BE2C (cell line): ENCODE measurements at regions not wholly inside any gene's neighbourhood (a gene's known extent, or its start where the extent isn't known, plus 50 kb on each side); places are given as distances from the start of the nearest gene placed in this dataset.

Experiments used
- DNase-seq: peaks from one replicate; pipeline ENCODE4 v3.0.0-alpha.2; 2020
- H3K27me3 ChIP-seq: fragments of 250-450 bp; sonication (Bioruptor Pico); 2 replicates; pipeline ENCODE4 v1.5.1; 2020; ENCODE audit warnings: mild to moderate bottlenecking
- H3K36me3 ChIP-seq: fragments of 250-450 bp; sonication (Bioruptor Pico); 2 replicates; pipeline ENCODE4 v1.5.1; 2020; ENCODE audit warnings: mild to moderate bottlenecking
- H3K4me1 ChIP-seq: fragments of 250-450 bp; sonication (Bioruptor Pico); 2 replicates; pipeline ENCODE4 v1.5.1; 2020
- H3K4me3 ChIP-seq: 2 replicates; pipeline ENCODE4 v1.5.1; 2011; ENCODE audit warnings: low read depth, low read length
- H3K9me3 ChIP-seq: fragments of 250-450 bp; sonication (Bioruptor Pico); 2 replicates; pipeline ENCODE4 v1.5.1; 2020
- CTCF ChIP-seq: IDR thresholded peaks from 2 replicates; pipeline ENCODE4 v1.5.1; 2012; ENCODE audit warnings: mild to moderate bottlenecking, low read depth, low read length

- DNase-seq = no peak
- Histone ChIP-seq H3K36me3 (no peaks in the 10 kb centered on the region), H3K4me1 (peaks cover 23% of the 10 kb centered on the region), H3K27me3 (no peaks in the 10 kb centered on the region), H3K4me3 (no peak overlapping the region), H3K9me3 (no peaks in the 10 kb centered on the region)
- no peak for TF ChIP-seq CTCF
Measured at GRCh38 chr12:83320350-83320749, 633.6 kb downstream of the TMTC2 start.

DNA sequence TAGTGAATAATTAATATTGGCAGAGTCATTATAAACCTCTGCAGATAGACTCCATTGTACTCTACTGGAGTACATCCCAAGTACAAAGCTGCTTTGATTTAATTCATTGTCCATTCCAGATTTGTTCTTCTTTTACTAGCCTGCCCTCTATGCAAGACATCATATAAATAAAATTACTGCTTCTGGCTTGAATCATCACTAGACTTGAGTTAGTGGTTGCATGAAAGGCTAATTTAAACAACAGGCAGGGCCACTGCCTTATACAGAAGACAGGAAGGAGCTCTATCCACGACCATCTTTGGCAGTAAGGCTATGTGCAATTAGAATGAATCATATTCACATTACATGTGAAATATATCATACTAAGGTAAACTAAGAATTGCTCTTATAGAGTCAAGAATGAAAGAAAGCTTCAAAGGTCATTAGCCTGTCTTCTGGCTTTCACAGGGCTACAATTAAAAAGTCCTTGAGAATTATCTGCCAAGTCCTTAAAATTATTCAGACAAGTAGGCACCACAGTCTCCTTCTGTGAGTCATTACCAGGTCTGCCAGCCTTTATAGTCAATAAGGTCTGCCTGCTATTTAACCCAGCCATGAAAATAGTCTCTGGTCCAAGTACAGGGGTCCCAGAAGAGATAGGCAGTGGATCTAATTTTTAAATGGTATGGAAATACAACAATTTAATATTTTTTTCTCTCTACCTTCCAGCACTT is 631.8 kb downstream of the TMTC2 start:
- no peaks in the 10 kb centered on the region for H3K36me3 ChIP-seq
- H3K9me3 ChIP-seq = no peaks in the 10 kb centered on the region
- peaks cover 20% of the 10 kb centered on the region for H3K4me1 ChIP-seq
- no peak overlapping the region for H3K4me3 ChIP-seq
- no peaks in the 10 kb centered on the region for H3K27me3 ChIP-seq
- TF ChIP-seq CTCF = no peak
- peak; percentile 25 for DNase-seq

DNA sequence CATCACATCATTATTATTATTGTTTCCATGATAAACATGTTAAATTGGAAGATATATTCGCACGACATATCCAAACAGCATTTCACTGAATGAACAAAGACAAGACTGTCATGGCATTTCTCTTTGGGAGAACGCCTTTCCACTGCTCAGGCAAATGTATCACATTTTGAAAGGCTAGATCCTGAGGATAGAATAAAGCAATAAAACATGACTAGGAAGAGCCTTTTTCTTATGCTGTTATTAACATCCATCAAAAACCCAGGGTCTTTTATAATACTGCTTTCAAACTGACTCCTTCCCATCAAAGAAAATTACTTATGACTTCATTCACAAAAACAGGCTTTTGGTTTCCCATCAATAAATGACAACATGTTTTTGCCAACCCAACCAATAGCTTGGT is 630.9 kb downstream of the TMTC2 start:
- DNase-seq = no peak
- TF ChIP-seq CTCF = no peak

DNA sequence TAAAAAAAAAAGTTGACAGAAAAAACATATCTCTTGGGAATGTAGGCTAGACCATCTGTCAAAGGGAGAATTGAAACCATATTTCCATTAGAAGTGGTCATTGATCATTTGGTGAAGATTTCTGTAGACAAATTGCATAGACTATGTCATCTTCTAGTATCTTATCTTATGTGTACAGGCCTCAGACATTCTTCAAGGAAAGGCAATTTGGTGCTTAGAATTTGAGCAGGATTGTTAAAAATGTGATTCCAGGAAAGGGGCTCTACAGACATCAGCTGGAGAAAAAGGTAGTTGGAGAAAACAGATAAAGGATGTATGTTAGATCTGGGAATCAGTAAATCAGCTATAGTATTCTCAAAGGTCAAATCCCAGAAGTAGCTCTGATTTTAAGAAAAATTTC is 627.1 kb downstream of the TMTC2 start:
- Histone ChIP-seq H3K36me3 (no peaks in the 10 kb centered on the region), H3K4me3 (no peak overlapping the region), H3K9me3 (no peaks in the 10 kb centered on the region), H3K4me1 (peaks cover 12% of the 10 kb centered on the region), H3K27me3 (no peaks in the 10 kb centered on the region)
- TF ChIP-seq CTCF = no peak
- DNase-seq = no peak

More for the DNA sequence above, 630.9 kb downstream of the TMTC2 start:
- Histone ChIP-seq H3K4me3 (no peak overlapping the region), H3K4me1 (peaks cover 20% of the 10 kb centered on the region), H3K27me3 (no peaks in the 10 kb centered on the region), H3K36me3 (no peaks in the 10 kb centered on the region), H3K9me3 (no peaks in the 10 kb centered on the region)

DNA sequence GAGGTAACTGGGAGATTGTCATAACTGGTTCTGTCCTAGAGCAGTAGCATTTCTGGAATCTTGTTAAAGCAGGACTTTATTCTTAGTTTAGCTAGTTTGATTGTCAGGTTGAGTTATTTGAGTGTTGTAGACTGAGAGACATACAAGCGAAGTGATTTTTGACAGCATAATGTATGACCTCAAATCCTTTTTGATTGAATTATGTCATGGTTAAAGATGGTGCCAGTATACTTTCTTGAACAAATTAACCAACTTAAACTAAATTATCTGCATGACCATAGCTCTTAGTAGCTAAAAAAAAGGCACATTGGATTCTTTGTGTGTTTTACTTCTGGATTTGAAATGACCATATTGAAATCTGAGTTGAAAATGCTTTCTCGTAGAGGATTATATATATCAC is 626.6 kb downstream of the TMTC2 start:
- H3K4me1 ChIP-seq = peaks cover 7% of the 10 kb centered on the region
- H3K4me3 ChIP-seq = no peak overlapping the region
- H3K9me3 ChIP-seq = no peaks in the 10 kb centered on the region
- no peaks in the 10 kb centered on the region for H3K27me3 ChIP-seq
- no peak for TF ChIP-seq CTCF
- no peaks in the 10 kb centered on the region for H3K36me3 ChIP-seq
- DNase-seq = no peak

DNA sequence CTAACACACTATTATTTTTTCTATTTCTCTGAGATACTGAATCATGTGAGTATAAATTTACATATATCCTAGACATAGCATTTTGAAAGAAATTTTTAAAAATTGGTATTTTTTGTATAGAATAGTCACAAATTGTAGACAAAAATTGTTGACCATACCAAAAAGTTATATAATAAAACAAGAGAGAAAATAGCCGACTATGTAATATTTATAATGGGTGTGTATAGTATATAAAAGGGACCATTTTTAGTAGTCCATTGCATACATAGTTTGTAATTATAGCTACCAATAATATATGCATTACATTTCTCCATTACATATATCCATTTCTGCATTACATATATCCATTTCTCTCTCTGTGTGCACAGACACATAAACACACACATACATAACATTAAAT is 590.2 kb downstream of the TMTC2 start:
- no peak for TF ChIP-seq CTCF
- H3K9me3 ChIP-seq = no peaks in the 10 kb centered on the region
- H3K36me3 ChIP-seq = no peaks in the 10 kb centered on the region
- no peak overlapping the region for H3K4me3 ChIP-seq
- H3K27me3 ChIP-seq = no peaks in the 10 kb centered on the region
- no peaks in the 10 kb centered on the region for H3K4me1 ChIP-seq
- DNase-seq = no peak
